H1 (cell line): ENCODE measurements at regions not wholly inside any gene's neighbourhood (a gene's known extent, or its start where the extent isn't known, plus 50 kb on each side); places are given as distances from the start of the nearest gene placed in this dataset.

Source experiments
- CHD2 ChIP-seq: IDR thresholded peaks from 2 replicates; pipeline ENCODE4 v1.6.1; 2012; ENCODE audit warnings: low read length, improper control_type of control experiment
- CTCF ChIP-seq, 3 experiments: IDR thresholded peaks; 1 replicate in 2 of 3; 2 replicates in 1 of 3; pipeline versions ENCODE4 v1.5.1 to v1.6.1; 2011; ENCODE audit warnings: low read length in 3 of 3, mild to moderate bottlenecking in 3 of 3, inconsistent platforms in 2 of 3, low read depth in 1 of 3, moderate library complexity in 1 of 3; ENCODE audit not compliant: insufficient read depth in 1 of 3; ENCODE audit errors: control extremely low read depth in 1 of 3
- E2F6 ChIP-seq: IDR thresholded peaks from 2 replicates; pipeline ENCODE4 v1.6.1; 2012; ENCODE audit warnings: inconsistent platforms
- GABPA ChIP-seq: IDR thresholded peaks from 2 replicates; pipeline ENCODE4 v1.6.1; 2011; ENCODE audit warnings: mild to moderate bottlenecking, low read length, moderate library complexity, borderline replicate concordance; ENCODE audit not compliant: insufficient read depth
- HDAC6 ChIP-seq: IDR thresholded peaks from one replicate; pipeline ENCODE4 v1.7.1; 2012; ENCODE audit warnings: low read depth, mild to moderate bottlenecking, inconsistent platforms, low read length, moderate library complexity
- JUND ChIP-seq: IDR thresholded peaks from 2 replicates; pipeline ENCODE4 v1.6.1; 2011; ENCODE audit warnings: mild to moderate bottlenecking, improper control_type of control experiment, low read length
- POLR2A ChIP-seq, 2 experiments: IDR thresholded peaks; 1 replicate in 1 of 2; 2 replicates in 1 of 2; pipeline ENCODE4 v1.6.1; 2011; ENCODE audit warnings: low read depth in 2 of 2, low read length in 2 of 2, mild to moderate bottlenecking in 2 of 2; ENCODE audit errors: control extremely low read depth in 1 of 2
- RFX5 ChIP-seq: IDR thresholded peaks from 2 replicates; pipeline ENCODE4 v1.6.1; 2011; ENCODE audit warnings: low read depth, low read length, improper control_type of control experiment, borderline replicate concordance
- SRF ChIP-seq: IDR thresholded peaks from 2 replicates; pipeline ENCODE4 v1.6.1; 2011; ENCODE audit warnings: mild to moderate bottlenecking, low read depth, low read length, moderate library complexity
- TEAD4 ChIP-seq: IDR thresholded peaks from 2 replicates; pipeline ENCODE4 v1.6.1; 2012; ENCODE audit warnings: low read depth, low read length, inconsistent platforms, mixed read lengths
- TF ChIP-seq, protein P1 (sequence below): IDR thresholded peaks from 2 replicates; pipeline ENCODE4 v1.6.1; 2012; ENCODE audit warnings: low read length, inconsistent platforms

DNA sequence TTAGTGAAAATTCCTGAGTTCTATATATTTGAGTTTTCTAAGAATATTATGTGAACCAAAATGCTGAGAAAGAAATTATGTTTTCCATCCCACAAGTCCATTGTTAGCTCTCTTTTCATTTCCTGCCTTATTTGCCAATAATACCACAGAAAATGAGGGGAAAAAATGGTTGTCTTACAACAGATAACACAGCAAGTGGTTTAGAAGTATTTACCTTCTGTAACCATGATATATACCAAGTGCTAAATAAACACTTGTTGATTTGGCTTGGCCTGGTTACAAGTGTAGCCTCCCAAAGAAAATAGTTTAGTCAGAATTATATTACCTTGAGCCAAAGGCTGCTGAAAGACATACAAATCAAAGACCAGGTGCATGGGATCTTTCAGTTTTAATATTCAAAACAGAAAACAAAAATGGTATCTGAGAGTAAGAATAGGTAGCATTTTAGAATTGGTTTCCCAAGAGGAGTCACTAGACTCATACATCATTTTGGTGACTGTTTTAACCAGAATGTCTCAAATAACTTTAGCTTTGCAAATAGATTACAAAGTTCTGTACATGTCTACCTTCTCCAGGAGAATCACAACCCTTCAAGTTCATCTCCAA is 439.8 kb upstream of the DYNLRB2 start:
- TF ChIP-seq CTCF (IDR thresholded peaks at IDR 0.05; ENCODE audit: control extremely low read depth in 1 of 3, insufficient read depth in 1 of 3, low read depth in 1 of 3, low read length in 3 of 3), result no peak
- no peak for TF ChIP-seq TEAD4
- TF ChIP-seq JUND, result no peak
- TF ChIP-seq POLR2A (IDR thresholded peaks at IDR 0.05; ENCODE audit: control extremely low read depth in 1 of 2, low read depth in 2 of 2, low read length in 2 of 2), result no peak
- TF ChIP-seq, protein P1, sequence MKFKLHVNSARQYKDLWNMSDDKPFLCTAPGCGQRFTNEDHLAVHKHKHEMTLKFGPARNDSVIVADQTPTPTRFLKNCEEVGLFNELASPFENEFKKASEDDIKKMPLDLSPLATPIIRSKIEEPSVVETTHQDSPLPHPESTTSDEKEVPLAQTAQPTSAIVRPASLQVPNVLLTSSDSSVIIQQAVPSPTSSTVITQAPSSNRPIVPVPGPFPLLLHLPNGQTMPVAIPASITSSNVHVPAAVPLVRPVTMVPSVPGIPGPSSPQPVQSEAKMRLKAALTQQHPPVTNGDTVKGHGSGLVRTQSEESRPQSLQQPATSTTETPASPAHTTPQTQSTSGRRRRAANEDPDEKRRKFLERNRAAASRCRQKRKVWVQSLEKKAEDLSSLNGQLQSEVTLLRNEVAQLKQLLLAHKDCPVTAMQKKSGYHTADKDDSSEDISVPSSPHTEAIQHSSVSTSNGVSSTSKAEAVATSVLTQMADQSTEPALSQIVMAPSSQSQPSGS, result no peak
- no peak for TF ChIP-seq SRF
- TF ChIP-seq E2F6, result no peak
- no peak for TF ChIP-seq CHD2
- no peak for TF ChIP-seq GABPA
- TF ChIP-seq RFX5, result no peak
- no peak for TF ChIP-seq HDAC6
